Activated naive CD4-positive, alpha-beta T cell treated with anti-CD3 and anti-CD28 coated beads, Interleukin-2, amount 50 U/mL, for 16 hours (primary cell): ENCODE measurements at regions not wholly inside any gene's neighbourhood (a gene's known extent, or its start where the extent isn't known, plus 50 kb on each side); places are given as distances from the start of the nearest gene placed in this dataset.
"Not testable (repeated sequence)": the region's sequence is repeated elsewhere in the genome, so short reads cannot be mapped to it uniquely, and the experiment has no call there.

Experiments used
- DNase-seq: peaks from one replicate; pipeline ENCODE4 v3.0.0-alpha.2; 2020

DNA sequence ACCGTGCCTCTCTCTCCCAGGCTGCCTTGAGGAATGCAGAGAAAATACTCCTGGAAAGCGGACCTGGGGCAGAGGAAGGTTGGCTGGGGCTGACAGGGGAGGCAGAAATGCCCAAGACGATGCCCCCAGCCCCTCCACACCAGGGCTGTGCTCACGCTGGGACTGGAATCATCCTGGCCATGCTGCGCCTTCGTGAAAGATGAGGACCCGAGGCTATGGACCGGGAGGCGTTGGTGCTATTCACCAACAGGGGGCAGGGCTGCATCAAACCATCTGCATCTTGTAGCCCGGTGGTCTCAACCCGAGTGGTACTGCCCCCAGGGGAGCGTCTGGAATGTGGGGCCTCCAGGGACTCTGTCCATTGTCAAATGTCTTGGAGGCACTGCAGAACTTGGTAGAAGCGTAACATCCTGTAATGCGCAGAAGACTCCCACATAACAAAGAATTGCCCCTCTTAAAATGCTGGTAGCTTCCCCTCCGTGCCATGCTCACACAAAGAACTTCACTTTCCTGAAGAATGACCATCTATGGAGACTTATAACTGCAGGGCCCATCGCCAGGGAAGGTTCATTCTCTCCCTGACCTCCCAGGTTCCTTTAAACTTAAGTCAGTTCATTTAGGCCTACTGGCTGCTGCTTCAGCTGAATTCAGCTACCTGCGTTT, 251.2 kb downstream of the RRAGC start:
- DNase-seq, result no peak

DNA sequence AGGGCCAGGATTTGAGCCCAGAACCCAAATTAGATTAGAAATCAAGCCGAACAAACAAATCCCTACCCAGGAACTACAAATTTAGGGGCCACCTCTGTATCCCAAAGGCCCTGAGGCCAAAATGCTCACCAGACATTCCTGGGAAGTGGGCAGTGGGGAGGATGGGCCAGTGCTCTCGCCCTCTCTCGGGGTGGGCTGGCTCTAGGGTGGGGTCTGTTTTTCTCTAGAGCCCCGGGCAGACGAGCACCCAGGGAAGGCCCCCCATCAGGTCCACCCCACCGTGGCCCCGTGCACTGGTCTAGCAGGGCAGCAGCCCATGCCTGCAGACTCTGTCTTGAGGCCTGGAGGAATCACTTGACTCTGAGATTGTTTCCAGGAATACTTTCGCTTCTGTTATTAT, 252.0 kb downstream of the RRAGC start:
- no peak for DNase-seq

DNA sequence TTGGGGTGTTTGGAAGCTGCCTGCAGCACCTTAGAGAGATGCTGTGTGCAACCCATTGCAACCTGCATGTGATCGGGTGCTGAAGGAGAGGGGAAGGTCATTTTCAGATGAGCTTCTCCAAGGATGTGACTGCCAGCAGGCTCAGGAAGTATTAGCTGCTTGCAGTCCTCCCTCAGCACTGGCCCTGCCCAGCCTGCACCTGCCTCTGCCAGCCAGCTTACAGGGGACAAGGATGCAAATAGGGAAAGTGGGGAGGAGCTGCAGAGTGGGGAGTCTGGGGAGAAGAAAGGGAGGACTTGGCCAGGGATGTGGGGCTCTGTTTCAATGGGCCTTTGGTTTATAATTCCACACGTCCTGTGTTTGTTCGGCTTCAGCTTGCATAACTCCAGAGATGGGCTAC, 254.5 kb downstream of the RRAGC start:
- no peak for DNase-seq

DNA sequence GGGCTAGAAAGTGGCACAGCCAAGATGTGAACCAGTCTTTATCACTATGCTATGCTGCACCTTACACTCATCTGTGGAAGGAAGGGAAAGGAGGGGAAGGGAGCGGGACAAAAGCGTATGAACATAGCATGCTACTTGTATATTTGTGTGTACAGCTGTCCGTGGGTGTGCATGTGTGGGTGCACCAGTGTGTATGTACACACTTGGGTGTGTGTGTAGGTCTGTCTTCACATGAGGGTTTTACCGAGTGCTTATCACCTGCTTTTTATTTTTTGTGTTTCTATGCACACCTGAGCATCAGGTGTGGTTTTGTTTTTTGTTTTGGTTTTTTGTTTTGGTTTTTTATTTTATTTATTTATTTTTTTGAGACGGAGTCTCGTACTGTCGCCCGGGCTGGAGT, 255.7 kb downstream of the RRAGC start:
- no peak for DNase-seq

DNA sequence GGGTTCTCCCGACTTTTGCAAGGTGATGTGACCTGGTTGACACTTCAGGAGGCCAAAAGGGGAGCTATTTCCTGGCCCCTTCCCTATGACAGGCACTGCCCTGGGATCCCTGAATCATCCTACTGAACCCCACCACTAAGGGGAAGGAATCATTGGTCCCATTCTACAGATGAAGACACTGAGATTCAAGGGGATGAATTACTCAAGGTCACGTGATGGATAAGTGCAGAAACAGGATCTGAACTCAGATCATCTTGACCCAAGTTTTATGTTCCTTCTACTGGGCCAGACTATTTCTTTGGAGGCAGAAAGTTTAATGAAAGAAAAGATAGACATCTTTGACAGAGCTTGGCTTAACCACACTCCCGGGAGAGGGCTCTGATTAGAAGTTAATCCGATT, 258.7 kb downstream of the RRAGC start:
- DNase-seq, result no peak

DNA sequence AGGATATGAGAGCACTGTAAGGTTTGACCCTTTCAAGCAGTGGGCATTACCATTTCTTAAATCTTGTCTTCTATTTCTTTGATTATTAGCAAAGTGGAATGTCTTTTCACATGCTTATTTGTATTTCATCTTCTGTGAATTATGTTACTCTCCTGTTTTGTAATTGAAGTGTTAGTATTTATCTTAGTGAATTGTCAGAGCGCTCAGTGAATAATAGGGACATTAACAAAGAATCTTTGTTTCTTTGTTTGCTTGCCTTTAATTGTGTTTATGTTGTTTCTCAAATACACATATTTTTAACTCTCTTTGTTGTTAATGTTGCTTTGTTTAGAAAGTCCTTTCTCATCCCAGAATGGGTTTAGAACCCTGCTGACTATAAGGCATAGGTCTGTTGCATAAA, 259.3 kb downstream of the RRAGC start:
- no peak for DNase-seq

DNA sequence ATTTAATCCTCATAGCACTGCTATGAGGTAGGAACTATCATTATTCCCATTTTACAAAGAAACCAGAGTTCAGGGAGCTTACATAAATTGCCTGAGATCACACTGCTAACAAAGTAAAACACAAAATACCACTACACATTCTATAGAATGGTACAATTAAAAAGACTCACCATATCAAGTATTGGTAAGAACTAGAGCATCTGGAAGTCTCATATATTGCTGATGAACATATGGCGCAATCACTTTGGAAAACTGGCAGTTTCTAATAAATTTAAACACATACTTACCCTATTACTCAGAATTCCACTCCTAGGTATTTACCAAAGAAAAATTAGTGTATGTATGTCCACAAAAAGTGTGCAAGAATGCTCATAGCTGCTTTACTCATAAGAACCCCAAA, 261.5 kb downstream of the RRAGC start:
- DNase-seq, result no peak

DNA sequence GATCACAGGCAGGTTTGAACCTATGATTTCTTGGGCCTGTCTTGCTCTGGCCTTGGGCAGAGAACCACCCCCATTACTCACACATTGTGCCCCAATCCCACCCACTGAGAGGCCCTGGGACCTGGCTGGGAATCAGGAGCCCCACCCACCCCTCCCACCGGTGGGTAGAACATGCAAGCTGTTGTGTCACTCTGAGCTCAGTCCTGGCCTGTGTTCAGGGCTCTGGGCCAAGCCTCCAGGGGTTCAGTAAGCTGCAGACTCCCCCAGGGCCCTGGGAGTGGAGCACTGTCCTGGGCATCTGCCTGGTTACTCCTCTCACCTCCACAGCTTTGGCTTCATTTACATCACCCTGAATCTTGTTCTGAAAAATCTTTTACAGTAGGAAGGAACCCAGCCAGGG, 270.5 kb downstream of the RRAGC start:
- DNase-seq, result no peak

DNA sequence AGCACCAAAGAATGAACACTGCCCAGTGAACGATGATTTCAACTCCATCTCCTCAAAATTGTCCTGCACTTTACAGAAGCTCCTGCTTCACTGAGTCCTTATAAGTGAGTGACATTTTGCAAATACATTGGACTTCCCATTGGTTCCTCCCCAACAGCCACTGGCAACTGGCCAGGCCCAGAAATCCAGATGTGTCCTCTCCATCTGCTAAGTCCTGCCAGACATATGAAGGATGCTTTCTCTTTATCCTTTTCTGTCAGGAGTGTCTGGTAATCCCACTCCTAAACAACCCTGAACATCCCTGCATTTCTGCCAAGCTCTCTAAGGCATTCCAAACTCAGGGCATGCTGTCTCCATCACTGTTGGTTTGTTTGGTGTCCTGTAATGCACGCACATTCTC, 271.8 kb downstream of the RRAGC start:
- DNase-seq, result no peak

DNA sequence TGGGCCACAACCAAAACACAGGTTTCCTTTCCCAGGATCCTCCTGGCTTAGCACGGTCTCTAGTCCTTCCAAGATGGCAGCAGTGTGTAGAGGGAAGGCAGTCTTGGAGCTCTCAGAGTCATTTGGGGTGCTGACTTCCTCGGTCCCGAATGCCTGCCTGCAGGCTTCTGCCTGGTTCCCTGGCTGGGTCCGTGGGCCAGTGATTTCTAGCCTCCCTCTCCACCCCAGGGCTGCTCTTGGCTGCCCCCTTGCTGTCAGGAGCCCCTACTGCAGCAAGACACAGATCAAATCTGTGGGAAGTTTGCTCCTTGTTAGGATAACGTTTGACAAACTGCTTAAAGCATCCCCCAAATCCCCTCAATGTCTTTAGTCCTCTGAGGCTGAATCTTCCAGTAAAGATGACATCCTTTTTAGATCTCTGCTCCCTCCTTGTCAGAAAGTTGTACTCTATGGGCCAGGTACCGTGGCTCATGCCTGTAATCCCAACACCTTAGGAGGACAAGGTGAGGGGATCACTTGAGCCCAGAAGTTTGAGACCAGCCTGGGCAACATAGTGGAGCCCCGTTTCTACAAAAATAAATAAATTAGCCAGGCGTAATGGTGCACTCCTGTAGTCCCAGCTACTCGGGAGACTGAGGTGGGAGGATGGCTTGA, 272.5 kb downstream of the RRAGC start:
- DNase-seq, result peak; percentile 54

DNA sequence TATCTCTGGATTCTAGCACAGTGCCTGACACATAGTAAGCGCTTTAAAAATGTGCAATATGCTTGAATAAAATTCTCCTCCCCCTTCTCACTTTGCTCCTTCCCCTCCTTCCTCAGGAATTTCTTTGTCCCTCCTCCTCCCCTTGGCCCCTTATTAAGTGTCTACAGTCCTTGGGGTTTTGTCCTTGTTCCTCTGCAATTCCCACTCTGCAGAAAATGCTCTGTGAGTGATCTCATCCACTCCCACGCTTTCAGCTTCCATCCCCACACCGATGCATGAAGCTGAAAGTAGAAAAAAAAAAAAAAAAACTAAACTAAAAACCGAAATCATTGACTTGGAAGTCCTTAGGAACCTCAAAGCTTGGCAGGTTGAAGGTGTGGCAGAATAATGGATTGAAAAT, 273.6 kb downstream of the RRAGC start:
- DNase-seq, result no peak

DNA sequence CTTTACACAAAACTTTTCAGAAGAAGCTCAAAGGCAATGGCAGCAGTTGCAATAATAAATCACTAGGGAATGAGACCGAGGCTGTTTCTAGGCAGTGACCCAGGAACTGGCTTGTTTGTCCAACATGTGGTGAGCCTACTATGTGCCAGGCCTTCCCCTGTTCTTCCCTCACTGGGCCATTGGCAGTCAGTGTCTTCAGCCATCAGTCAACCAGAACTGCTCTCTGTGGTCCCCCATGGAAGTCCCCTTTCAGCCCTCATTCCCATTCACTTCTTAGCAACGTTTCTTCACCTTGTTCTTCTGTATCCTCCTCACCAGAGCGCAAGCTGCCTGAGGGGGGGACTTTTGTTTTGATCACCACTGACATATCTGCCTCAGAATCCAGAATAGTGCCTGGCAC, 274.1 kb downstream of the RRAGC start:
- no peak for DNase-seq

DNA sequence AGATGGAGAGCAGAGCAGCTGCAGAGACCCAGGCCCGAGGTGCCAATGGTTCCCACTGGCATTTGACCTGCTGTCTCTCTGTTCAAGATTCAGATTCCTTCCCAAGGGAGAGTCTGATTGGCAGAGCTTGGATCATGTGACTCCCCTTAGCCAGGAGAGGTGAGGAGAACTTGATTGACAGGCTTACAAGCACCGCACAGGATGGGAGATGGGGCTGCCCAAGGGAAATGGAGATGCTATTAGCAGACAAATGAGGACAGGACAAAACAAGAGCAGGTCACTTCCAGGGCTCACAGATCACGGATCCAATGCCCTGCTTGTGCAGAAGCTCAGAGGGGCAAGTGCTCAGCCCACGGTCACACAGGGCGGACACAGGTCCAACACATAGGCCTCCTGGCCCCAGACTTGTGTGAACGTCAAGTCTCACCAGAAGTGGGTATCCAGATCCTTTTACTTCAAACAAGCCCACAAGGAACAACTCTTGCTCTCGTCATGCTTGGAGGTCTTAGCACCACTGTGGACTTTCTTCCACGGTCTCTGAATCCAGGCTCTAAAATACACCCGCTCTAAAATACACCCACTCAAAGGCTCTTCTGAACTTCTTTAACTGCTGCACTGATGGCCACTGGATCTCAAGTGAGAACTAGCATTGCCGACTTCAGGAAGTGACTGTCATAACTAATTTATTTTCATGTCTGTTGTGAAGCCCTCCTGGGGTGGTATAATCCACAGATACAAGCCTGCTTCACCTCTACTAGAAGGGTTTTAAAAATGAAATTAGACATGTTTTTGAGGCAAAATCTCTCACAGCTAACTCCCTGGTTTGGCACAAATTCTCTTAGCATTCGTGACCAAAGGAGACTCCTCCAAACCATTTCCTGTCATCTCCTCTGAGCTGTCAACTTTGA, 274.9 kb downstream of the RRAGC start:
- no peak for DNase-seq

DNA sequence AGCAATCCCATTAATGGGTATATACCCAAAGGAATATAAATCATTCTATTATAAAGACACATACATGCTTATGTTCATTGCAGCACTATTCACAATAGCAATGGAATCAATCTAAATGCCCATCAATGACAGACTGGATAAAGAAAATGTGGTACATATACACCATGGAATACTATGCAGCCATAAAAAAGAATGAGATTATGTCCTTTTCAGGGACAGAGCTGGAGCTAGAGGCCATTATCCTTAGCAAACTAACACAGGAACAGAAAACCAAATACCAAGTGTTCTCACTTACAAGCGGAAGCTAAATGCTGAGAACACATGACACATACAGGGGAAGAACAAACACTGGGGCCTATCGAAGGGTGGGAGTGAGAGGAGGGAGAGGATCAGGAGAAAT, 276.3 kb downstream of the RRAGC start:
- DNase-seq, result not testable (repeated sequence)

DNA sequence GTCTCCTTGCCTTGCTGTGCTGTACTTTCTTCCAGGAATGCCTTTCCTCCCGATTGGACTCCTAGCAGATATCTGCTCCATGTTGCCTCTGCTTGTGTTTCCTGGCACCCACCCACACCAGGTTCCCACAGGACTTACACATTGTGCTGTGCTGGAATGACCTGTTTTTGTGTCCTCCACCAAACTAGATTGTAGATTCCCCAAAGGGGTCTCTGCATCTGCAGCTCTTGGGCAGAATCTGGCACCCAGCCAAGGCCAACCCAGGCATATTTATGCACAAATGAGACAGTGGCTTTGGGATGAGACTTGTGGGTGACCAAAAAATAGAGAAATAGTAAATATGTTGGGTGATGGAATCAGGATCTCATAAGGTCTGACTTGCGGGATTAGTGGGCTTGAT, 278.2 kb downstream of the RRAGC start:
- DNase-seq, result no peak

DNA sequence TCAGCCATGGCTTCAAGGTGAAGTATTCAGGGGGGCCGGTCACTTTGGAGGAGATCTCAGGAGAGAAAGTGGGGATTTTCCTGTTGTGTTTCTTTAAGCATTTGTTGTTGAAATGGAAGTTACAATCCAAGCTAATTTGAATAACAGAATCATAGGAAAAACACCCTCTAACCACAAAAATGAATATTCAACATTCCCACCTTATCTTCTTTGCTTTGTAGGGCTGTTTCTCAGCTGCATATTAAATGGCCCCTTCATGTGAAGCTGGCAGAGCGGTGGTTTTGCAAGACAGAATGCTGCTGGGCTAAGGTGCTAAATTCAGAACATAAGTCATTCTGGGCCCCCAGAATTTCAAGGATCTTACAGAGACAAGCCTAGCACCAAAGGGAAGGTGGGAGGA, 279.0 kb downstream of the RRAGC start:
- DNase-seq, result no peak

DNA sequence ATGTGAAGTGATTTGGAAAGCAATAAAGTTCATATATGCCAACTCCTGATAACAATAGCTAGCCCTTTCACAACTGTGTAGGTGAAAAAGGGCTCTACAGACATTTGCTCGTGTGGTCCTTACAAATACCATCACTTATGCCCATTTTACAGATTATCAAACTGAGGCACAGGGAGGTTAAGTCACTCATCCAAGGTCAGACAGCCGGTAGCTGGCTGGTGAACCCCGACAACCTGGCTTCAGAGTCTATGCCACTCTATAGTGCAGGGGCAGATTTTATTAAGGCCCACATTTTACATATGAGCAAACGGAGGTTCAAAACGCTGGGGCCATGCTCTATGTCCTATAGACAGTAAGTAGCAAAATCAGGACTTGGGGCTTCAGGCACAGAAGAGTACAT, 280.5 kb downstream of the RRAGC start:
- DNase-seq, result no peak

DNA sequence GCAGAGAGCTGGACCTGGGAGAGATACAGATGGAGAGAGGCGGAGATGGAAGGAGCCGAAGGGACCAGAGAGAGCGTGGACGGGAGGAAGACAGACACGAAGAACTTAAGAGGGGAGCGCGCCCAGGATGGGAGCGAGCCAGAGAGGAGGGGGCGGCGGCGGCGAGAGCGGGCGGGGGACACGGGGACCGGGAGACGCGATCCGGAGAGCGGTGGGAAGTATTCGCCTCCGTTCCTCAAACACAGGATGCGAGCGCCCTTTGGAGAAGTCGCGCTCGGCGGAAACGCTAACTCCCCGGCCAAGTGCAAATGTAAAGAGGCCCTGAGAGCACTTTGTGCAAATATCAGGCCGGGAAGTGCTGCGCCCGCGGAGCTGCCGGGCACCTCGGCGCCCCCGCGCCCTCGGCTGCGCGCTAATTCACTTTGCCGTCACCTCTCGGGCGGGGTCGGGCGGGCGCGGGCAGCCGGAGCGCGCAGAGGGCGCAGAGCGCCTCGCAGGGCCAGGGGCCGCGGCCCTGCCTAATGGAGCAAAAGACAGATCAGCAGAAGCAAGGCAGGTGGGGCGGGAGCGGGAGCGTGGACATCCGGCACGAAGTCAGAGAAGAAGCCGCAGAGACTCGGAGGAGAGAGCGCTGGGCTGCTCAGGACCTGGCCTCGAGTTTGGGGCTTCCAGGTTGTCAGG, 281.2 kb downstream of the RRAGC start:
- DNase-seq, result no peak

DNA sequence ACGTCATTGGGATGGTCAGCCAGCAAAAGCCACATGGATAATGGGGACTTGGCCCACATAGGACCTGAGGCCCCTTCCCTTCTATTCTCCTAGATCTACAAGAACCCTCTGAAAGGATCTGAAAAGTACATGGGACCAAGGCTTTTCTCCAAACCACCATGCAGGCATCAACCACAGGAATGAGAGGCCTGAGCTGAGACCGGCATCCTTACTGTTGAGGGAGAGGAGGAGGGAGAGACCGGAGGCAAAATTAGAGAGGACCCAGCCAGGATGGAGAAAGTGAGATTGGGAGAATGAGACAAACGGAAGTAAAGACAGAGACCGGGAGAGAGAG, 281.7 kb downstream of the RRAGC start:
- no peak for DNase-seq

DNA sequence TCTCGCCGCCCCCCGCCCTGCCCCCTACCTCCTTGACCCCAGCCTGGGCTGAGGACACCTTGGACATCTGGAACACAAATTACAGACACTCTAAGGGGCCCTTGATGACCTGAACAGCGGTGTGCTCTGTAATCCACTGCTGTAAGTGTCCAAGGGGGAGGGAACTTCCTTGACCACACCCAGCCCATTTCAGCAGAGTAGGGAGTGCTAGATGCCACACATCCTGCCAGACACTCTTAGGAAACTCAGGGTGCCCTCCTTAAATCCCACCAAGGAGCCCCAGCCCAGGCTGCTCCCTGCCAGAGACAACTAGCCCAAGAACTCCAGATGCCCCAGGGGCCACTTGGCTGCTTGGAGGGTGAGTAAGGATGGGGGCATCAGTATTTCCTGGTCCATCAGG, 282.2 kb downstream of the RRAGC start:
- no peak for DNase-seq

DNA sequence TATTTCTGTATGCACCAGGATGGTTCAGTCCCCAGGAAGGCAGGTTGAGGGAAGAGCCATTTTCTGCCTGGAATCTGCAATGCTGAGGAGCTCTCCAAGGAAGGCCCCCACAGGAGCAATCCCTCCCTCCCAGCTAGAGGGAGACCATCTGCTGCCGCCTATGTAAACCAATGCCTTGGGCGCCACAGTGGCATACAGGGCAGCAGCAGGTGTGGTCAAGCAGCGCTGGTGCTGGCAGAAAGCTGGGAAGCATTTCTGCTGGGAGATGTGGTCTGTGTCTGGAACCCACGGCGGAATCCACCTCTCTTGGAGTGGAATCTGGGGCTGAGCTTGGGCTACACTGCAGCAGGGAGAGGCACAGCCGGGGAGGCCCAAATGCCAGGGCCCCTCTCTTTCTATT, 283.3 kb downstream of the RRAGC start:
- DNase-seq, result no peak

DNA sequence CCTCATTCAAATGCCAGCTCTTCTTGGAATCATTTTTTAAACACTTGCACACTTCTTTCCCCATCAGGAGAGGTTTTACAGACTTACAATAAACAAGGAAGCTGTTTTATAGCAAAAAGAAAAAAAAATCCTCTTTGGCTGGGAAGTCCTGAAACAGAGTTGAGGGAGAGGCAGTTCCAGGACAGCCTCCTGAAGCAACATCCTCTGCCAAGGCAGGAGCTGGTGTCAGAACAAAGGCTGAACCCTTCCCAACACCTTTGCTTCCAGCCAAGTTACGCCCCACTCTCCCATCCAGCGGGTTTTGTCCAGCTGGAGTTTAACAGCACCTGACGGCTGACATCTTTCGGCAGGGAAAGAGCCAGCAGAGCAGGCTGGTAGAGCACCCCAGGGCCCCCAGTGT, 287.8 kb downstream of the RRAGC start:
- DNase-seq, result no peak

DNA sequence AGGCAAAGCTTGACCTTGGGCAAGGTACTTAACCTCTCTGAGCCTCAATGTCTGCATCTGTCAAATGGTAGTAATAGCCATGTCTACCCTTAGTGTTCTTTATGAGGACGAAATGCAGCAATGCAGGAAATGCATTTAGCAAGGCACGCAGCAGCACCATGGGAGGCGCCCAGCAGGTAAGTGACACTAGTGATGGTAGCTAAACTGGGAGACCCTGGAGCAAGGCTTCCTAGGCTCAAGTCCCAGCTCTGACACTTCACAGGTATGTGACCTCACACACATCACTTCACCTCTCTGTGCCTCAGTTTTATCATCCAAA, 289.0 kb downstream of the RRAGC start:
- DNase-seq, result no peak
